ENCODE measurements at regions not wholly inside any gene's neighbourhood (a gene's known extent, or its start where the extent isn't known, plus 50 kb on each side); places are given as distances from the start of the nearest gene placed in this dataset.
"Not testable (repeated sequence)": the region's sequence is repeated elsewhere in the genome, so short reads cannot be mapped to it uniquely, and the experiment has no call there.

DNA sequence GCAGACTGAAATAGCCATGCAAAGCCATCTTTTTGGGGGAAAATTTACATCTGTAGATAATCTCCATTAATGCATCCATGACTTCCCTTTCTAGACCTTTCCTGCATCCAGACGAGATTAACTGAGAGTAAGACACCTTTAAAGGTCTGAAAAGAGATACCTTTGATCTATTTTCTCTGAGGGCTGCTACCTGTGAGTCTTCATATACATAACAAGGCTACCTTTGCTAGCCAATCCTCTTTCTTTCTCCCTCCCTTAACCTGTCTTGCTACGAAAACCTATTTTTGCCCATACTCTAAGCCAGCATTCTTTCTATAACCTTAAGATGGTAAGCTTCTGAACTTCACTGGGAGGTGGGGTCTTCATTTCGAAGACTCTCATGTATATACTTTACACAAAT, 908.5 kb upstream of the FBXO33 start:
- DNase-seq: no peak

DNA sequence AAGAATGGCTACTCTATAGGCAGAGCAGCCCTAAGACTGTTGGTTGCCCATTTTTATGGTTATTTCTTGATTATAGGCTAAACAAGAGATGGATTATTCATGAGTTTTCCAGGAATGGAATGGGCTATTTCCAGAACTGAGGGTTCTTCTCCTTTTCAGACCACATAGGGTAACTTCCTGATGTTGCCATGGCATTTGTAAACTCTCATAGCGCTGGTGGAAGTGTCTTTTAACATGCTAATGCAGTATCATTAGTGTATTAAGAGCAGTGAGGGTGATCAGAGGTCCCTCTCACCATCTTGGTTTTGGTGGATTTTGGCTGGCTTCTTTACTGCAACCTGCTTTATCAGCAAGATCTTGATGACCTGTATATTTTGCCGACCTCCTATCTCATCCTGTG, 904.6 kb upstream of the FBXO33 start:
- DNase-seq: no peak

DNA sequence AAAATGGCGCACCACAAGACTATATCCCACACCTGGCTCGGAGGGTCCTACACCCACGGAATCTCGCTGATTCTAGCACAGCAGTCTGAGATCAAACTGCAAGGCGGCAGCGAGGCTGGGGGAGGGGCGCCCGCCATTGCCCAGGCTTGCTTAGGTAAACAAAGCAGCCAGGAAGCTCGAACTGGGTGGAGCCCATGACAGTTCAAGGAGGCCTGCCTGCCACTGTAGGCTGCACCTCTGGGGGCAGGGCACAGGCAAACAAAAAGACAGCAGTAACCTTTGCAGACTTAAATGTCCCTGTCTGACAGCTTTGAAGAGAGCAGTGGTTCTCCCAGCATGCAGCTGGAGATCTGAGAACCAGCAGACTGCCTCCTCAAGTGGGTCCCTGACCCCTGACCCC, 894.3 kb upstream of the FBXO33 start:
- DNase-seq: not testable (repeated sequence)

DNA sequence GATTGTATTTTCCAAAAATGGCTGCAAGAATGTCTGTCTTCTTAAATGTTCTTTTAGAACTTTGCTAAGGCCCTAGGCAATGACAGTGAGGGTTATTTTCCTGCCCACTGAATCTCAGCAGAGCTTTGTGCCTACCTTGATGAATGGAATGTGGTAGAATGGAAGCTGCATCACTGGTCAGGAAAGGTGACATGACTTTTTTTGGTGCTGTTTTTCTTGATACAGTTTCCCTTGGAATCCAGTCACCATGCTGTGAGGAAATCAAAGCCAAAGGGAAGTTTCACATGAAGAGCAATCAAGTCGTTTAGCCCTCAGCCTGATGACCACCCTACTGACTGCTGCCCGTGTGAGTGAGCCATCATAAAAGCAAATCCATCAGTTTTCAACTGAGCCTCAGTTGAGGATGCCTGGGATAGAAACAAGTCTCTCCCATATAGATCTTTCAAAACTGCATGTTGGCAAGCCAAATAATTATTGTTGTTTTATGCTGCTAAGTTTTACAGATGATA, 886.0 kb upstream of the FBXO33 start:
- no peak for DNase-seq

DNA sequence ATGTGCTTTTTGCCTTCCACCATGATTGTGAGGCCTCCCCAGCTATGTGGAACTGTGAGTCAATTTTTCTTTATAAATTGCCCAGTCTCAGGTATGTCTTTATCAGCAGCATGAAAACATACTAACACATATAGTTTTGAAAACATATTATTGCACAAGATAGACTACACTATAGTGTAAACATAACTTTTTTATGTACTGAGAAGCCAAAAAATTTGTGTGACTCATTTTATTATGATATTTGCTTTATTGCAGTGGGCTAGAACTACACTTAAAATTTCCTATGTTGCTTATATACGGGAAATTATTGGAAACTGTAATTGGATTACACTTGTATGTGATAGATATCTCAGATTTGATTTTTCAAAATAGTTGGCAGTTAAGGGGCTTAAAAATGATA, 885.5 kb upstream of the FBXO33 start:
- DNase-seq: no peak

DNA sequence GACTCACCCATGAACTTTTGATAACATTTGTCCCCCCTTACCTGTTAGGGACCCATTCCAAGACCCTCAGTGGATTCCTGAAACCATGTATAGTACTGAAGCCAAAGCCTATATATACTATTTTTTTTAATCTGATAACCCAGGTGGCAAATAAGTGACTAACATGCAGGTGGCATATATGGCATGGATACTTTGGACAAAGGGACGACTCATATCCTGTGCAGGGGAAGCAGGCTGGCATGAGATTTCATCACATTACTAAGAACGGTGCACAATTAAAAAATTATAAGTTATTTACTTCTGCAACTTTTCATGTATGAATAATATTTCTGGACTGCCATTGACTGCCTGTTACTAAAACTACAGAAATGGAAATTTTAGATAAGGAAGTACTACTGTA, 880.1 kb upstream of the FBXO33 start:
- DNase-seq: no peak

DNA sequence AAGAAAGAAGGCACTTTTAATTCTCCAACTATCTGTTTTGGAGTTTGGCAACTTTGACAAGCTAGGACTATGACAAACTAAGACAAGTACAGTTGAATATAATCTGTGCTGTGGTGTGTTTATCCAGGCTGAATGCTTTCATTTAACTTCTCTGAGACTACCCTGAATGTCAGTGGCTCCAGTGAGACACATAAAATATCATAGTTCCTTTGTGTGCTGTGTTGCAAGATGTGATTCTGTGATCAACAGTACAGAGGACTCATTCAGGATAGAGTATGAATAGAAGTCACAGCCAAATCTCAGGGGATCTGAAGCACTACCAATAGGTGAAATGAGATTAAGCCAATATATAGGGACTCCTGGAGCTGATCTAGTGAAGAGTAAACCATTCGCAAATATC, 876.9 kb upstream of the FBXO33 start:
- no peak for DNase-seq

DNA sequence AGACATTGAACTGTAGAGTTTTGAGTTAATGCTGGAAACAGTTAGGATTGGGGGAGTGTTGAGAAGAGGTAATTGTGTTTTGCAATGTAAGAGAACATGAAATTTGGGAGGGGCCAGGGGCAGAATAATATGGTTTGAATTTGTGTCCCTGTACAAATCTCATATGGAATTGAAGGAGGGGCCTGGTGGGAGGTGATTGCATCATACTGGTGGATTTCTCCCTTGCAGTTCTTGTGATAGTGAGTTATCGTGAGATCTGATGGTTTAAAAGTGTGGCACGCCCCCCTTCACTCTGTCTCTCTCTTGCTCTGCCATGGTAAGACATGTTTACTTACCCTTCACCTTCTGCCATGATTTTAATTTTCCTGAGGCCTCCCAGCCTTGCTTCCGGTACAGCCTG, 876.0 kb upstream of the FBXO33 start:
- no peak for DNase-seq

DNA sequence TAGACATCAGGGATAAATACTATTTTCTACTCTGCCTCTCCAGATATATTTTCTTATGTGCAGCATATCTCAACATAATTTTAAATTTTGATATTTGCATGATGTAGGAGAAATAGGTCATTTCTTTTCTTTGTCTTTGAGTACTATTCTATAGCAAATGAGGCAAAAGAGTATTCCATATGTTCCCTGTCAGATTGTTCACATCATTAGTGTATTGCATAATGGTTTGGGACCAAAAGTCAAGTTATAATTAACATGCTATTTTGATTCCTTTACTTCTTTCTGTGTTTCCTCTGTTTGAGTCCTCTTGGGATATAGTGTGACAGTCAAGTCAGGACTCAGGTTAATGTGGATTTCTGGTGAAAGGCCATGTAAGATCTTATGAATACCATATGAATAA, 864.6 kb upstream of the FBXO33 start:
- no peak for DNase-seq

DNA sequence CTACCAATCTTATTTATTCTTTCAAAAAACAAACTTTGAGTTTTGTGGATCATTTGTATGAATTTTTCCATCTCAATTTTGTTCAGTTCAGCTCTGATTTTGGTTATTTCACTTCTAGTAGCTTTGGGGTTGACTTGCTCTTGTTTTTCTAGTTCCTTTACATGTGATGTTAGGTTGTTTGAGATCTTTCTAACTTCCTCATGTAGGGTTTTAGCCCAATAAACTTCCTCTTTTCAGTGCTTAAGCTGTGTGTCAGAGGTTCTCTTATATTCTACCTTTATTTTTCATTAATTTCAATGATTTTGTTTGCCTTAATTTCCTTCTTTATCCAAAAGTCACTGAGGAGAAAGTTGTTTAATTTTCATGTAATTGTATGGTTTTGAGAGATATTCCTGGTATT, 860.4 kb upstream of the FBXO33 start:
- DNase-seq: no peak

DNA sequence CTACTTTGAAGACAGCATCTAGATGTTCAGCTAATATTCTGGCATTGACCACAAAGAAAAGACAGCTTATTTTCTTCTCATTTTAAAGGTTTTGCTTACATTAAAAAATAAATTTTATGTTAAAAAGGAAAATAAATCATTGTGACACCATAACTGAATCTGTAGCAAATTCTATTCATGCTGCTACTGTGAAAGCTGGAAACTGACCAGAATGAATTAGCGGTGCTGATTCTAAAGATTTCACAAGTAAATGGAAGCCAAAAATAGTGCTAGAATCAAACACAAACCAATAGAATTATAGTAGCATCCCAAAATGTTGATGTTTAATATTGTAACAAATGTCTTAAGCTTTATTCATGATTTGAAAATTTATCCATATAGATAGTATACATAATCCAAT, 850.0 kb upstream of the FBXO33 start:
- DNase-seq: no peak

DNA sequence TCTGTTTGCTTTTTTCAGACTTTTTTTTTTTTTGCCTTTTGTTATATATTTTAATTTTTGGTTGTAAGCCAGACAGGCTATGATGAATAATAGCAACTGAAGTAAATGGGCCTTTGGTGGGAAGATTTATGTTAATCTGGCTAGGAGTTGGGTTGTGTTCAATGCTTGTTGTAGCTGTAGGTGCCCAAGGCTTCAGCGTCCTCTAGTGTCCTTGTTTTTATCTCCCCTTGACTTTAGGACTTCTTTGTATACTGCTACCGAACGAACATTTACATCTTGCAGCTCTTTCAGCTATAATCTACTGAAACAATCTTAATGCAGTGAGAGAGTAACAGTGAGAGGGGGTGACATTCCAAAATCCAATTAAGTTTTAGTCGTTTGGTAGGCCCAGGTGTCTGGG, 848.4 kb upstream of the FBXO33 start:
- DNase-seq: no peak

DNA sequence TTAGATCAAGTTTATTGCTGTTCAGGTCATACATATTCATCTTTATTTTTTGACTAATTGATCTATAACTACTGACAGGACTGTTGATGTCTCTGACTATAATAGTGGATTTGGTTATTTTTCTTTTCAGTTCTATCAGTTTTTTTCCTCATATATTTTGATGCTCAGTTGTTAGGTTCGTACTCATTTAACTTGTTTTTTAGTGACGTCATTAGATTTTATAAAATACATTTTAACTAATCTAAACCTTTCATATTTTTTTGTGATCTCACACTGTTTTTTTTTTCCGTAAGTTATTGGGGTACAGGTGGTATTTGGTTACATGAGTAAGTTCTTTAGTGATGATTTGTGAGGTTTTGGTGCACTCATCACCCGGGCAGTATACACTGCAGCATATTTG, 841.2 kb upstream of the FBXO33 start:
- no peak for DNase-seq

DNA sequence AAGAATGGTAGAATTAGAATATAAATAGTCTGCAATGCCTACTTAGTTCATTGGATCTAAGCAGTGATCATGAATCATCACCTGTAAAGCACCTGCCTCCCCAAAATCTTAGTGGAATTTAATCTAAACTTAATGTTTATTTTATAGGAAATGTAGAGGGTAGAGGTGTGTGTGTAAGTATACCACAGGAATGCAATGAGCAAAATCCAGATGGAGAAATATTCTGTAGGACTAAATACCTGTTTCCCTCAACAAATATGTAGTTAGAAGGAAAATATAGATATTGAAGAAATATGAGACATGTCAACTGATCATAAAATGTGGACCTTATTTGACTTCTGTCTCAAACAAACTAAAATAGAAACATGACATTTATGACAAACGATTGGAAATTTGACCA, 839.2 kb upstream of the FBXO33 start:
- no peak for DNase-seq

DNA sequence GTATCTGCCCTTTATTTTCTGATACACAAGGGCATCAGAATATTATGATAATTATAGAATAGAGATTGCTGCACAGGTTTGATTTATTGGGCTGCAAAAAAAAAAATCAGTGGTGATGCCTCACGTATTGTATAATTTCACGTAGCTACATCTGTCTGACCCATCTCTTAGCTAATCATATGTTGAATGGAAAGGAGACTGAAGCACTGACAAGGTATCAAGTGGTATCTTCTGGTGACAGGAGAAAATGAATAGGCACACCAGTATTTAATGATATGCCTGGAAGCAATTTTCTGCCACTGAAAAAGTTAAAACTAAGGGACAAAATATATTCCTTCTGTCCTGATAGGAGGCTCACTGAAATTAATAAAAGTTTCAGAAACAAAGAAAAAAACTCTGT, 837.2 kb upstream of the FBXO33 start:
- DNase-seq: no peak

DNA sequence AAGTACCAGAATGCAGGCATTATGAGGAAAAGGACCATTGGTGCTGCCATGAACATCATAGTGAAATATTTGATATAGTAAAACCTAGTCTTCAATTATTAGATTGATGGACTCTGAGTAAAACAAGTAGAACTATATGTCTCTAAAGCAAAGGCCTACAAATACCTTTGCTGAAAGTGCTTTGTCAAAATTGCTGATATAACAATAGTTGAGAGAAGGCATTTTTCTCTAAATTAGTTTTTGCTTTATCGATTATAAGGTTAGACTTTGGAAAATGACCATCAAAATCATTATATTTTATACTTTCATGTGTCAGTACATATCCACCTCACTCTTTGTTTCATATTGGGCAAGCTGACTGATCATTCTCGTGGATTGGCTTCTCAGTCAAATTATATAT, 836.0 kb upstream of the FBXO33 start:
- no peak for DNase-seq

DNA sequence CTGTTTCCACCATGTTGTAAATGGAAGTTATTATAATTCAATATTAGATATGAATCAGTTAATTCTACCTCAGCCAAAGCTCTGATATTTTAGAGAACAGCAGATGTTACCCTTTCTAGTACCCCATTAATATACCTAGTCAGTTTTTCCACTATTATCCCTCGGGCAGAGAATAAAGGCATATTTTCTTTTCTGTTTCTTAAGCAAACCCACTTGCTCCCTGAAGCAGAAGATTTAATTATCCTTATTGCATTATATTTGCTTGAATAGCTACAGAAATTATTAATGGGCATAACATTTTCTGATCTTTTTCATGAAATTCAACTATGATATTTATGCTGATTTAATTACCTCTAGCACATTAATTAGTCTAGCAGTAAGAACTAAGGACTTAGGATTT, 832.9 kb upstream of the FBXO33 start:
- DNase-seq: no peak

DNA sequence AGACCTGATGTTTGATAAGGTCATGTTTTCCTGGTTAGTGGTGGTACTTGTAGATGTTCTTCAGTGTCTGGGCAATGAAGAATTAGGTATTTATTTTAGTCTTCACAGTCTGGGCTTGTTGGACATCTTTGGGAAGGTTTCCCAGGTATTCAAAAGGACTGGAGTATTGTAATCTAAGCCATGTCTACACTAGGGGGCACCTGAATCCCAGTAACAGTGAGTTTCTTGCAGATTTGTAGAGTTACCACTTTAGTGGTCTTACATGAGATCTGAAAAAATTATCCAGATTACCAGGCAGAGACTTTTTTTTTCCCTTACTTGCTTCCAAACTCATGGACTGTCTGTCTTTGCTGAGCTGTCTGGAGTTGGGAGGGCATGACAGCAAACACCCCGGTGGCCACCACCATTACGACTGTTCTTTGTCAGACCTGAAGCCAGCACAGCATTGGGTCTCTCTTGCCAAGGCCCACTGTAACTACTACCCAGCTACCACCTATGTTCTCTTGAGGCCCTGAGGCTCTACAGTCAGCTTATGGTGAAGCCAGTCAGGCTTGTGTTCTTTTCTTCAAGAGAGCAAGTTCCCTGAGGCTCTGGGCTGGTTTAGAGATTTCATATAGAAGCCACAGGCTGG, 820.7 kb upstream of the FBXO33 start:
- DNase-seq: no peak

DNA sequence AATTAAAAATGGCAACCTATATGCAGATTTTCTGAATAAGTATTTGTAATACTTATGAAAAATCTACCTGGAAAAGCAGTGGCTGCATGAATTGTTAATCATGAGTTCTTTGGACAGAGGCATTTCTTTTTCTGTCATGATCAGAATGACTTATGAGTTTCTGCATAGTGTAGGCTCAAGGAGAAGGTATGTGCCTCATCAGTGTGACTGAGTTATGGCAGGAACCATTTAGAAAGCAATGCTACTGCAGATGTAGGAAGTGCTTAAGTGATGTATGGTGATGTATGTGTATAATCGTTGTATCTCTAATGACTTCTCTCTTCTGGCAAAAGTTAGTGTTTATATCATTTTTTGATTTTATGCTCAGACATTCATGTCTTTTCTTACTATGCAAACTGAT, 816.4 kb upstream of the FBXO33 start:
- no peak for DNase-seq

DNA sequence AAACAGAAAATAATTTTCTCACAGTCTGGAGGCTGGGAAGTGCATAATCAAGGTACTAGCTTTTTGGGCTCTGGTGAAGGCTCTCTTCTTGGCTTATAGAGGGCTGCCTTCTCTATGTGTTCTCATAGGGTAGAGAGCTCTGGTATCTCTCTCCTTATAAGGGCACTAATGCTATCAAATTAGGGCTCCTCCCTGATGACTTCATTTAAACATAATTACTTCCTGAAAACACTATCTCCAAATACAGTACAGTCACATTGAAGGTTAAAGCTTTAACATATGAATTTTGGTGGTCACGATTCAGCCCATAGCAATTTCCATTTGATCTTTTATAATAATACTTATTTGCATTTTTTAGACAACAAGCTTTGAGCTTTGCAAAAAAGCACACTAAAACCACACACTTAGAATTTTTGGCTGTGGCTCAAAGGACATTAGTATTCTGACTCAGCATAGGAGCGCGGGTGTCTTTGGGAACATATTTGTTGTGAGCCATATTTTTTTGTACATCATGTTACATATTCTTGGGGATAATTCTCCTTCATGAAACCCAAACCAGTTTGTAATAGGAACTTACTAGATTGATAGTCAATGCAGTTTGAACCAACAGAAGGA, 808.1 kb upstream of the FBXO33 start:
- DNase-seq: no peak

DNA sequence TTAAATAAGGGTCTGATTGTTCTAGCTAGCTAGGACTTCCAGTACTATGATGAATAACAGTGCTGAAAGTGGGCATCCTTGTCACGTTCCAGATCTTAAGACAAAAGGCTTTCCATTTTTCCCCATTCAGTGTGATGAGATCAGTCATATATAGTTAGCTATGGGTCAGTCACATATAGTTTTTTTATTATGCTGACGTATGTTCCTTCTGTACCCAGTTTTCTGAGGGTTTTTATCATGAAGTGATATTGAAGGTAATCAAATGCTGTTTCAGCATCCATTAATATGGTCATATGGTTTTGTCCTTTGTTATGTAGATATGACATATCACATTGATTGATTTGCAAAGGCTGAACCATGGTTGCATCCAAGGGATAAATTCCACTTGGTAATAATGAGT, 800.1 kb upstream of the FBXO33 start:
- DNase-seq: no peak

DNA sequence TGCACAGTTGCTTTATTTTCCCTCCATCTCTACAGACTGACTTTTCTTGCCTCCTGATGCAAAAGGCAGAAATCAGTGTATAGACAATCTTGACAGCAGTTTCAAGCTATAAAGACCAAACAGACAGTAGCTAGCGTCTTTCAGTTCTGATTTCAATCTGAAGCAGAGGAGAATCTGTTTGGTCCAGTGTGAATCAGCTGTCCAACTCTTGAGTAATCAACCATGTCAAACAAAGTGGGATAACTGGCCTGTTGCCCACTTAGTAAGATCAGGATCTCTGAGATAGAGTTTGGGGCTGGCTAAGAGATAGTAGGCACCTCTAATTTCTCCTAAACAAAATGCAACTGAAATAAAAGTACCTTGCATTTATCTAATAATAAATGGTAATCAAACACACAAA, 797.4 kb upstream of the FBXO33 start:
- DNase-seq: no peak

DNA sequence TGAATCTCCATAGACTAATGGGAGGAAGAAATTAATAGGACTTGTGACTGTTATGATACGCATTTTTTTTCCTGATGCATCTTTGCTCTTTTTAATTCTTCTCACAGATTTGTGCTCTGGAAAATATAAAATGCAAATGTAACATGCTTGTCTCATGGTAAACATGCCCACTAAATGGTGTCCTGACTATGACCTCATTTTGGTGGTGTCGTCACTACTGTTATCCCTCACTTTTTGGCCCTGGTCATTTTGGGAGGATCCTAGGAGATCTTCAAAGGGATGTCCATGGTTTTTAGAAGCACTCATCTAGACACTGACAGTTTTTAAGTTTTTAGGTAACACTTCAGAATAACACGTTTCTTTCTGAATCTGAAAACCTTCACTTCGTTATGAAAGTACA, 790.8 kb upstream of the FBXO33 start:
- no peak for DNase-seq

DNA sequence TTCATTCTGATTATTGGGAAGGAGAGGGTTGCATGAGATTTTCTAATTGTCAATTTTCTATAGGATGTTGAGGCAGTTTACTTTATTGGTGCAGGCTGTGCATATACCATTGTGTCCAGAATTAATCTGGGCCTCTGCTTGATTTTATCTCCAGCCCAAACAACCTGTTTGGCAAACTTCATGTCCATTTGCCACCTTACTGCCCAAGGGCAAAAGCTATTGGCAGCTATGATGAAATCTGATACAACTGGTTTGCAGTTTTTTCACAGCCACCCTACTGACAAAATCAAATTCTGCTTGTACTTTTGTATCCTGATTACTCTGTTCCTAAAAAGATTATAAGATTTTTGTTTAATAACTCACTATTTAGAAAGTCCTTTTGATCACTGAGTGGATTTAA, 789.2 kb upstream of the FBXO33 start:
- DNase-seq: no peak

DNA sequence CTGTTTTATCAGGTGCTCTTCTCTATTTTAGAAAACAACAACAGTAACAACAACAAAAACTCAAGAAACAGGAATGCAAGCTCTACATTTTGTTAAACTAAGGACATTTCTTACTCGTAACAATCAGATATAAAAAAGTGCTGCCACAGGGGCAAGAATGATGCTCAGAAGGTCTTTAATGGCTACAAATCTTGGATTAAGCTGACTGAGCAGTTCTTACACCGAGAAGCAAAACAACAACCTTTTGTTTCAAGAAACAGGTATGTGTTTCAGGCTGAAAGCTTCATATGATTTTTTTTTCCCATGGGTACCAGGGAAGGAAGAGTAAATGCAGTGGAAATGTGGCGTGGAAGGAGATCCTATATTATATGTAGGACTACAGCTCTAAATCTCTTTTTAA, 786.8 kb upstream of the FBXO33 start:
- DNase-seq: no peak
